ENCODE measurements at regions not wholly inside any gene's neighbourhood (a gene's known extent, or its start where the extent isn't known, plus 50 kb on each side); places are given as distances from the start of the nearest gene placed in this dataset.
"Not testable (repeated sequence)": the region's sequence is repeated elsewhere in the genome, so short reads cannot be mapped to it uniquely, and the experiment has no call there.

DNA sequence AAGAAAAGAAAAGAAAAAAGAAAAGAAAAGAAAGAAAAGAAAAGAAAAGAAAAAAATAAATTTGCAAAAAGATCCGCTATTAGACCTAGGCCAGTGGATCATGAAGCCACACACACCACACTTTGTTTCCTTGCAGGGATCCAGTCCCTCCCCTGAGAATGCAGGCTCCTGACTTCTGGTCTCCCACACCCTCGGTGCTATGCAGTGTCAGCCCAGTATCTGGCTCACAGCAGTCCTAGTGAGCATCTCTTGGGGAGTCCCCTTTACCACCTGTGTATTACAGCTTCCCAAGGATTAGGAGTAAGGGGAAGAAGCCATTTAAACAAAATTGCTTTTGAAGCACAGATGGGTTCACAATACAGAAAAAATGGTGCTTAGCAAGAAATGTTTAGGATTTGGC lies 174.1 kb upstream of the IRF2BP2 start:
- DNase-seq (ENCODE audit: low read depth in 1 of 2, low spot score in 1 of 2) = not testable (repeated sequence)

DNA sequence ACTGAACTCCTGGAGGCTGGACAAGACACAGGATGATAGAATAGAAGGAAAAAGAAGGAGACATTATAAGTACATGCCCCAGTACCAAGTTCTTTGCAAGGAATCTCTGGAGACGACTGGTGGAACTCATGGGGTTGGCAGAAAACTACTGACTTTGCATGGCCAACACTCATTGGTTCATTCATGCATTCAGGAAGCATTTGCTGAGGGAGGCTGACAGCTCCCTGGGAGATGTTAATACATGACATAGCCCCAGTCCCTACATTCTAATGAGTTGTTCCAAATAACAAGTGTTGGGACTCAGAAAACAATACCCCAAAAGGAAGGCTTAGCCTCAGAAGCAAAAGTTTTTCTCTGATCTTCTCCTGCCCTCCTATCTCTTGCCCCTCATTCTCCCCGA lies 172.8 kb upstream of the IRF2BP2 start:
- no peak for DNase-seq (ENCODE audit: low read depth in 1 of 2, low spot score in 1 of 2)

DNA sequence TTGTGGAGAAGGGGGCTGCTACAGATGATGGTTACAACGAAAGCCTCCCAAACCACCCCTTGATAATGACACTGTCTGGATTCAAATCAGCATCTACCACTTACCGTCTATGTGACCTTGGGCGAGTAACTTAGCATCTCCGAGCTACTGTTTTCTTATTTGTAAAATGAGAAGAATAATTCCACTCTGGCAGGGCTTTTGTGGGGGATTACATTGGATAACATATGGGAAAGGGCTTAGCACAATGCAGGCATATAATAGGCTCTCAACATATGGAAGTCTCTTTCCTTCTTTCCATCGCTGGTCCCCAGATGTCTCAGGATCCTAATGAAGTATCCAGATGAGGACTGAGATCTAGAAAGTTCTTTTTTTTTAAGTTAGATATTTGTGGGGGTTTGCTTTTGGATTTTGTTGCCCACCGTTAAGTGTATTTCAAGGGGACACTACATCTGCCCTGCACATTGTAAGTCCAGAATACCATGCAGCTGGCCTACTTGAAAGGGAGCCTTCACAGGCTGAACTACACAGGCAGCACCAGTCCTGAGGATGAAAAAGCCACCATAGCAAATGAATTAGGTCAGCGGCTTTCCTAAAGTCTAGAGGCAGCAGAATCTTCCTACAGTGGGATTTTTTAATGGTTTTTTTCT lies 172.2 kb upstream of the IRF2BP2 start:
- no peak for DNase-seq (ENCODE audit: low read depth in 1 of 2, low spot score in 1 of 2)

DNA sequence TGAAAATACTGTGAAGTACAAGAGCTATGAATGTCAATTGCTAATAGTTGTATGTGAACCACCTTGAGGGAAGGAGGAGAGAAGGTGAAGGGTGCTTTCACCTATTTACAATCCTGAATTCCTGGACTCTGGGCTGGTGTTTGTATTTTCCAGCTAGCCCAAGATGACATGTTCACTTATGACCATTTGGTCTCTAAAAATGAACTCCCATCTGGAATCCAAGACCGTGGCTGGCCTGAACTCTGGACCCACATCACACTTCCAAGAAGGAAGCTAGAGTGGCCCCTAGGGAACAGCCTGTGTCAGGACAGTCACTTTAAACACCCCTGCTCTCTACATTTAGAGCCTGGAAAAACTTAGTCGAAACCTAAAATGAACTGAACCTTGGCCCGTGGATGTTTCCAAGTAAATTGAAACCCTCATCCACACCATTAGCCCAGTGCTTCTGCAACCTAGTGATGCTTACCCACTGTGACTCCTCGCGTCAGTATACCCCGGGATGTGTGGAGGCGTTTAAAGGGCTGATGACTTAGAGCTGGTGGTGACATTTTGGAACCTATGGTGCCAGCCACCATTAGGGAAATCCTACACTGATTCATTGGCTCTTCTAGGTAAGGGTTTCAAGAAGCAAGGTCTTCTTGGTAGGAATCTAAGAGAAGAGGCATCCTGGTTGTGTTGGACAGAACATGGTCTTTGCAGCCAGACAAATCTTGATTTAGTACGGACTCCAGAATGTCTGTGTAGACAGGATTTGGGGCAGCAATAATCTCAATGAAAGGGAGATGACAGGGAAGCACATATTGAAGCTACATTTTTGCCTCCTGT lies 171.5 kb upstream of the IRF2BP2 start:
- no peak for DNase-seq (ENCODE audit: low read depth in 1 of 2, low spot score in 1 of 2)

DNA sequence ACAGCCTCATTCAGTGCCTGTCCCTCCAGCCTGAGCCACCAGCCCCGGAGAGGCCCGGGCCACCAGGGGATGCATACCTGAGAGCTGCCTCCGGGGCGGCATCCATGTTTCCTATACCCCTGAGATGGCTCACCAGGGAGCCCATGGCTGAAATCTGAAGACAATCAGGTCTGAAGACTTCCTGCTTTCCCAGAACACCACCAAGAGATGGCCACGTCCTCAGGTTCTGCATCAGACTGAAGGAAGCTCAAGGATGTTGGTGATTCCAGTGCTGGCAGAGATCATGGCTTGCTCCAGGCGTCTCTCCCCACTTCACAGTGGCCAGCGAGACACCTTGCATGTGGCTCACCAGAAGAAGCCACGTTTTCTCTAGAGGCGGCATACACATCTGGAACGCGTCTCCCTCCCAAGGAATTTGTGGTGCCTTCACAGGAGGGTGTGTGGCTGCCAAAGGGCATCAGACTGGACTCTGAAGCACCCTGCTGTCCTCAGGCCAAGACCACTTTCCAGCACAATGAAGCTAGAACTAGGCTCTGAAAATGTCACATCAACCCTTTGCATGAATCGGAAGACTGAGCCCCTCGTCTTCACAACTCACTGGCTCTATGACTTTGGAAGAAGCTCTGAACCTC lies 170.7 kb upstream of the IRF2BP2 start:
- DNase-seq (ENCODE audit: low read depth in 1 of 2, low spot score in 1 of 2) = no peak

DNA sequence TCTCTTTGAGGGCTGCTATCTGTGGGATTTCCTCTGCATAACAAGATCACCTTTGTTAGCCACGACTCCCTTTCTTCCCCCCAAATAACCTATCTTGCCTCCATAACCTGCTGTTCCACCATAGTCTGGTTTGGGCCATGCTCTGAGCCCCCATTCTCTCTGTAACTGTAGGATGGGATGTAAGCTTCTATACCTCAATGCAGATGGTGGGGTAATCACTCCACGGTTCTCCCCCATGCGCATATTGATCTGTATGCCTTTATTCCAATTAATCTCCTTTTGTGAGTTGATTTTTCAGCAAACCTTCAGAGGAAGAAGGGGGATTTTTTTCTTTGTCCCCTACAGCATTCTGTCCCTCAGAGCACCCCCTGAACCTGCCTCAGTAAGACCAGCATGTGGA lies 170.1 kb upstream of the IRF2BP2 start:
- DNase-seq (ENCODE audit: low read depth in 1 of 2, low spot score in 1 of 2) = no peak

DNA sequence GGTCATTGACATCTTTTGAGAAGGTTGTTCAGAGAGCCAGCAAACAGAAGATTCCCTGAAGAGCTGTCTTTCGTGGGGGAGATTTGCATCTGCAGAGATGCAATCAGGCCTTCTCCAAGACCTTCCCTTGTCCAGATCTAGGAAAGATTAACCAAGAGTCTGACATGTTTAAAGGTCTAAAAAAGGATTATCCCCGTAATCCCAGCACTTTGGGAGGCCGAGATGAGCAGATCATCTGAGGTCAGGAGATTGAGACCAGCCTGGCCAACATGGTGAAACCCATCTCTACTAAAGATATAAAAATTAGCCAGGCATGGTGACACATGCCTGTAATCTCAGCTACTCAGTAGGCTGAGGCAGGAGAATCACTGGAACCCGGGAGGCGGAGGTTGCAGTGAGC lies 169.6 kb upstream of the IRF2BP2 start:
- DNase-seq (ENCODE audit: low read depth in 1 of 2, low spot score in 1 of 2) = not testable (repeated sequence)

DNA sequence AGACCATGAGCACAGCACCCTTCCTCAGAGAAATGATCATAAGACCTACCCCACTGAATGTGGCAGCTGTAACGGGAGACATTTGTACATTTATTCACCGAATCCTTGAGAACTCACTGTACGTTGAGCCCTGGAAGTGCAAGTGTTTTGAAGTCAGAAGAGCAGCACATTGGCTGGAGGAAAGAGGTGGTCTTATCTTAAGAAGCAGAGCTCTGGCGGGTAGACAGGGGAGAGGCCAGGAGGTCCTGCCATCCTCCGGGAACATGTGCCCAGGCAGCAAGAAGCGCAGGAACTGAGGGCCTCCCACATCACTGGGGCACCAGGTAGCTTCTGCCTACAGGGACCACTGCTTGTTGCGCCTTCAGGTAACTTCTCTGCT lies 169.2 kb upstream of the IRF2BP2 start:
- DNase-seq (ENCODE audit: low read depth in 1 of 2, low spot score in 1 of 2) = no peak

DNA sequence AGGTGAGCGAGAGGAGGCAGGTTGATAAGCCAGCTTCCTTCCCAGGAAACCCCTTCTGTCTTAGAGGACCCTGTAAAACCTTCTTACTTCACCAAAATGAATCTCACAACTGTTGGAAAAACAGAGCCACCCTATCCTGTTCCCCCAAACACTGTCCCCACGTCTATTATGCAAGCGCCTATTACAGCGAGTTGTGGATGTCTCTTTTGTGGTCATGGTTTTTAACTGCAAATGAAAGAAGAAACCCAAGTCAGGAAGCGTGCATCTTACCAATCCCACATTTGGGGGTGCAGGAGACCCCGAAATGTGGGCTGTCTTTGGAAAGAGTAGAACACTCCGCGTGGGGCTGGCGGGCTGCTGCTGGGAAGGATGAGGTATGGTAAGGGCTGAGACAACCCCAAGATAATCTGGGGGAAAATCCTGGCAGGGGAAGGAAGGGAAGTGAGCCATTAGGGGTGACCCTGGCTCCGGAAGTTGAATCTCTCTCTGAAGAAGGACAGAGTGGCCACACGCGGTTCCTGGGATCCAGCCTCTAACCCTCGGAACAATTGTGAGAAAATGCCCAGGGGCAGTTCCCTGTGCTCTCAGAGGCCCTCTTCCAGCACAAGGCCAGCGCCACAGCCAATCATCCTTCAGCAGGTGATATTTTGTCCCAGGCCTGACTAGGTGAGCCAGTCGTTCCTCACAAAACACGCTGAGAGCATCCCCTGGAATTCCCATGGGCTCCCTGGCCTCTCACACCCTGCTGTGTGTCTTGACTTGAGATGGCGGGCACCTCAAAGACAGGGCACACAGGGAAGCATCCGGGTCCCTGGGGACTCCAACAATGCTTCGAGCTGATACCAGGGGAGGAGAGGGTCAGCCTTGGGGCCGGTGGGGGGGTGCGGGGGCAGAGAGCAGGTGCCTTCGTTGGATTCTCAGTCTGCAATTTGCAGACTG lies 168.5 kb upstream of the IRF2BP2 start:
- no peak for DNase-seq (ENCODE audit: low read depth in 1 of 2, low spot score in 1 of 2)

DNA sequence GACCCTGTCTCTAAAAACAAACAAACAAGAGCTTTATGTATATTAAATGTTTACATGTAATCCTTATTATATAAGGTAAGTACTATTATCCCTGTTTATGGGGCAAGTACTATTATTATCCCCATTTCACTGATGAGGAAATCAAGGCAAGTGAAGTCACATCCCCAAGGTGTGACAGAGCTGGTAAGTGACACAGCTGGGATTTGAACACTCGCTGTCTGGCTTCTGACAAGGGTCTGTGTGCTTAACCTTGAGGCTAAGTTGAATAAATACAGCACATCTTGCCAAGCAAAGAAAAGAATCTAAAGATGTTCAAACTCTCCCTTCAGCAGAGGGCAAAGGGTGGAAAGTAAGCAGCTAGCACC lies 167.9 kb upstream of the IRF2BP2 start:
- no peak for DNase-seq (ENCODE audit: low read depth in 1 of 2, low spot score in 1 of 2)

DNA sequence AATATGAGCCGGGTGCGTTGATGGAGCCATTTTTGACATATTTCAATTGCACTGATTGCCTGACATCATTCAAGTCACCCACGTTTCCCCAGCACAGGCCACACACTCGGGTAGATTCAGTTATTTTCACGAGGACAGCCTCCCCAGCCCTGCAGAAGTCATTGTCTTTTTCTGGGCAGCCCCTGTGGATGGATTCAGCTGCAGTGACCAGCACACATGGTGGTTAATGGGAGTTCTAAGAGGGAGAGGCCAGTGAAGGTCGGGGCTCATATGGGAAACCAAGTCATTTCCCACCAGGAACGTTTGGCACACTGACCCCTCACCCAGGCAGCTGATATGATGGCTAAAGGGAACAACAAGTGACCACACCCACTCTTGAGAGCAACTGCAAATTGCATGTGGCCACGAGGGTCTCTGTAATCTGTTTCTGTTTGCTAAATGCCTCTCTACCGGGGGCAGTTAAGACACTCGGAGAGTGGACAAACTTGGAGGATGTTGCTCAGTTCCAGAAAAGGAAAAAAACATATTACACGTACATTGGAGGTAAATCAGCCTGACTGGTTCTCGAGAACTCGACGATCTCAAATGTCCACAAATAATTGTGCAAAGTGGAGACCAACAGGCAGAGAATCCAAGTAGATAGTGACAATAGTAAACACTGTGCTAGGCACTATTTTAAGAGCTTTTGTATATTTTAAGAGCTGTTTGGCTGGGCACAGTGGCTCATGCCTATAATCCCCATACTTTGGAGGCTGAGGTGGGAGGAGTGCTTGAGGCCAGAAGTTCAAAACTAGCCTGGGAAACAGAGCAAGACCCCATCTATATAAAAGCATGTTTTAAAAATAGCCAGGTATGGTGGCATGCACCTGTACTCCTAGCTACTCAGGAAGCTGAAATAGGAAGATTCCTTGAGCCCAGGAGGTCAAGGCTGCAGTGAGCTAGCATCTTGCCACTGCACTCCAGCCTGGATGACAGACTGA lies 167.2 kb upstream of the IRF2BP2 start:
- DNase-seq (ENCODE audit: low read depth in 1 of 2, low spot score in 1 of 2) = no peak

DNA sequence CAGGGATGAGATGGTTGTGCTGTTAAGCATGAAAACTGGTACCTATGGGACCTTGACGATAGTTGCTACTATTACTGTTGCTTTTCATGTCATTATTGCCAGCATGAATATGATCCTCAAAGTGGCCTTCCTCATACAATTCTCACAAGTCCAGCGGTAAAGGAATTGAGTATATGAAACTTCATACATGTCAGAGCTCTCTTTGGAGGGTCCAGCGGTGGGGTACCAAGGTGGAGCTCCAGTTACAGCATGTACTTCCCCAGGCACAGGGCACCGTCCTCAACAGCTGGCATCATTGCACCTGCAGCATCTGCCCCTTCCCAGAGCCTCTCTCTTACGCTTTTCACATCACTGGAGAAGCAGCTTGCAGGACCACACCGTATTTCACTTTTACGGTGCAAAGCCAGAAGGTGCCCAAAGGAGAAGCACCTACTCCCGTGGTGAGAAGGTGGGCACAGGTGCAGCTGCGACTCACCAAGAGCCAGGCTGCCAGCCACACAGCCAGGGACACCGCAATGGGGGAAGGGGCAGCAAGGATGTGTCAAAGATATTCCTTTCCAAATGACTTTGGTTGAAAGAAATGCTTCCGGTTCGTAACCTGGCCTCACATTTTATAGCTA lies 166.4 kb upstream of the IRF2BP2 start:
- no peak for DNase-seq (ENCODE audit: low read depth in 1 of 2, low spot score in 1 of 2)

DNA sequence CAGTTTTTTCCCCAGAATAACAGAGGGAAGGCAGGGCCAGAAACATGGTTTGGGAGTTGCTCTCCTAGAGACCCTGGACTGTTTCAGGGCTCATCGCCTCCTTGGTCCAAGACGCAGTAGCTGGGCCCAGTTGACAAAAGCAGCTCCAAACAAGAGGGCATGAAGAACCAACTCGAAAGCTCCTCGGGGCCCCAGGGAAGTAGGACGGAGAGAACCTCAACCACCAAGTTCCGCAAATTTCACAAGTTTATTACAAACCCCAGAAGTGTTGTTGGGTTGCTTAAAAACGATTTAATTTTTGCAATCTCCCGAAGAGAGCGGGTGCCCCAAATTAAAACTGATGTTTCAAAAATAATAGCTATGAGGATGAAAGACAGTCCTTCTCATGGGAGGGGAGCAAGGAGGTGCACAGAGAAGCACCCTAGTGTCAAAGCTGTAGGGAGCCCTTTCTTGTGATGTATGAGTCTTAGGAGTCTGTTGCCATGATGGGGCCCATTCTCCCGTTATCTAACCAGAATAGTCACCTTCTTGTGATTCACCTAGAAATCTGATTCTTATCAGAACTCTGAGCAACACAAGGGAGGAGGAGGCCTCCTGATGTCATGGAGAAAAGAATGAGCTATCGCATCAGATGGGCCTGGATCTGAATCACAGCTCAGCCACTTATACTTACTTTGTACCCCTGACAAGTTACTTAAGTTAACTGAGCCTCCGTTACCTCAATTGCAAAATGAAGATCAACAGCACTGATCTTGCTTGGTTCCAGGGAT lies 165.7 kb upstream of the IRF2BP2 start:
- DNase-seq (ENCODE audit: low read depth in 1 of 2, low spot score in 1 of 2) = no peak

DNA sequence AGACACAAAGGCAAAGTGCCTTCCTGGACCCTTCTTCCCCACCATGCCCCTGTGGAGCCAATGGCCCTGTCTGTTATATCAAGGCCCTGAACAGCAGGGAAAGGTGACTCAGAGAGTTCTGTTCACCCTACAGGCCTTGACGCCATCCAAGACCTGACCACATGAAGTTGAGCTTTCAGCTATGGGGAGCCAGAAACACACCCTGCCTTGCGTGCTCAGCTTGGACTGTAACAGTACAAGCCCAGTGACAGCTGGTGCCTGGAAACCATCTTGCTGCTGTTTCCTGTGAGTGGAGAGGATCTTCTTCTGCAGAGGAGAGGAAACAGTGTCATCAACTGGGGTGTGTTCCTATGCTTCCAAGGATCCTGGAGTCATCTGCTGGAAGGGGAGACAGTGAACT lies 165.0 kb upstream of the IRF2BP2 start:
- no peak for DNase-seq (ENCODE audit: low read depth in 1 of 2, low spot score in 1 of 2)

DNA sequence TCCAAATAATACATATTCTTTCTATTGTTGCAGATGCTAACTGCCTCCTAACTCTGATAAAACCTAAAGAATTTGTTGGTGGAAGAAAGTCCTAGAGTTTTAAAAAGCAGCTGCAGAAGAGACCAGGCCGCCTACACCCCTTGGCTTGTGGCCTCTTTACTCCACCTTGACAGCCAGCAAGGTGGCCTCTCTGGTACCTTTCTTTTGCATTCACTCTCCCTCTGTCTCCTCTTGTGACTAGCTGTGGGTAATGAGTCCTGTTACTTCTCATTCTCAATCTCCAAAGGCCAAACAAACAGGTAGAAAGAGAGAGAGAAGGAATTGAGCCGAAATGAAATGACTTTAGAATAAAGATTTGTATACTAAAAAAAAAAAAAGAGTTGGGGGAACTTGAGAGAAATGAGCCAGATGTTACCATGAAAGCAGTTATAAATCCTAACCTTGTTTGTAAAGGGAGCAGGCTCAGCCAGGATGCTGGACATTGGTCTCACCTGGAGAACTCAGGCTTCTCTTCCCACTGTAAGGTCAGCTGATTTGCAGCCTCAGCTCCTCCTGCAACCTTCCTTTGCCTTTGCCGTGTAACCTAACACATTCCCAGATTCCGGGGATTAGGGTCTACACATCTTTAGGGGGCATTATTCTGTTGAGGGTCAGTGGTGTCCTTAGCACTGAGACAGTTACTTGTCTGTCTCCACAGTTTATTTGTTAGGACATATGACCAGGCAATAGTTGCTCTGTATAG lies 164.1 kb upstream of the IRF2BP2 start:
- DNase-seq (ENCODE audit: low read depth in 1 of 2, low spot score in 1 of 2) = no peak

DNA sequence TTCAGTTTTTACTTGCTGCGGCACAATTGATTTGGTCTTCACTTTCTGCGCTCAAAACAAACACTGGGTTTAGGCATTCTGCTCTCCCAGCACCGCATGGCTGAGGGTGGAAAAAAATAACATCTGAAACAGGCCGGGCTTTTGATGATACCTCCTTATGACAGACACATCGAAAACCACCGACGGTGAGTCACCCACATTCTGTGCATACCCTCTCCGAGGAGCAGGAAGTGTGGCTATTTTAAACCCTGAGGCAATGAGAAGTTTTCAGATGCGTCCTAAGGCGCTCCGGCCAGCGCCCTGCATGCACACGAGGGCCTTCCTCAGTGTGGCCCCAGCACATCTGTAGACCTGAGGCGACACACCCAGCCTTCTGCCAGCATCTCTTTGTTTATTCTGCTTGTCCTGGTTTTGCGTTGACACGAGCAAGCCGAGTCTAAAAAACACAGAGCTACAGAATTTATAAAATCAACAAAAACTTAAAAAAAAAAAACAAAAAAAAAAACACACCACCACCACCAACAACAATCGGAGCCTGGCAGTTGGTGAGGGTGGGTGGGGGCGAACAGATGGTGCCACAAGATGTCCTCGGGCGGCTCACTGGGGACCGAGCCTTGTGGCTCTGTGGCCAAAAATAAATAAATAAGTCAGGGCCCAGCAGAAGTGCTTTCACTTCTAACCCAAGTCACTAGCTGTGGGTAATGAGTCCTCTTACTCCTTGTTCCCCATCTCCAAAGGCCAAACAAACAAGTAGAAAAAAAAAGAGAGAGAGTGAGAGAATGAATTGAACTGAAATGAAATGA lies 162.6 kb upstream of the IRF2BP2 start:
- DNase-seq (ENCODE audit: low read depth in 1 of 2, low spot score in 1 of 2) = peak; percentile 55 to 73

DNA sequence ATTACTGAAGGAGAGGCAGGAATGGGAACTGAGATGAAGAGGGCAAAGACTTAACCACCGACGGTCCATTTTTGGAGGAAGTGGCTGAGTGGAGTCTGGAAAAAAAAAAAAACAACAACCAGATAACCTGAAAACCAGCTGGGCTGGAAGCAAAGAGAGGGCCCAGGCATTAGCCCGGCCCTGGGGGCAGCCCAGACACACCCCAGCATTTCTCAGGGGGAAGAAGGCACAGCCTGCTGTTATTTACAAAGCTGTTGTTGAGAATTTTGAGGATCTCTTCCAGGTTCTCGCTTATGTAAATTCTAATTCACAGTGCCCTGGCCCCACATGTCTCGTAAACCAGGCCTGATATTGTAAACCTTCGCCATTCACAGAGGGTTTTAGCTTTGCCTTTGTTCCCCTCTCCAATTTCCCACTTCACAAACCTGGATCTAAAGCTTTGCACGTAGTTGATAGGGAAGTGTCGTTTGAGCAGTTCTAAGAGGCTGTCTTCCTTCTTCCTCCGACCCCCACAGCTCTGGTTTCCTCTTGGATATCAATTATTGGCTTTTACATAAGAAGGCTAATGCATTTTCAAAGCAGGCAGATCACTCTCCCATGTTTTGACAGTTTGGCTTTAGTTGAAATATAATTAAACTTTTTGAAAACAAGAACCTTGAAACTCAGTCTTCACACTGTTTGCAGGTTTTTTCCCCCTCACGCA lies 161.8 kb upstream of the IRF2BP2 start:
- no peak for DNase-seq (ENCODE audit: low read depth in 1 of 2, low spot score in 1 of 2)
